GM23338 (cell line): ENCODE measurements at regions not wholly inside any gene's neighbourhood (a gene's known extent, or its start where the extent isn't known, plus 50 kb on each side); places are given as distances from the start of the nearest gene placed in this dataset.

Experiments used
- ATAC-seq: fragments of 200-7000 bp; cut with Tn5 transposase; 3 replicates; pipeline ENCODE4 v1.9.1; 2020
- DNase-seq: peaks from one replicate; pipeline ENCODE4 v3.0.0-alpha.2; 2015; ENCODE audit warnings: low spot score
- H2AFZ ChIP-seq: fragments of 200-600 bp; sonication (generic); 2 replicates; pipeline ENCODE4 v1.8.0; 2016; ENCODE audit warnings: antibody characterized with exemption, mild to moderate bottlenecking, moderate library complexity
- H3F3A ChIP-seq: fragments of 200-600 bp; sonication (generic); replicated peaks from 2 replicates; pipeline ENCODE4 v1.8.0; 2017; ENCODE audit warnings: antibody characterized with exemption, mixed run types, low read depth
- H3K27ac ChIP-seq: fragments of 200-600 bp; sonication (generic); 2 replicates; pipeline ENCODE4 v1.6.1; 2016; ENCODE audit warnings: low read depth
- H3K27me3 ChIP-seq: fragments of 200-600 bp; sonication (generic); 2 replicates; pipeline ENCODE4 v1.8.0; 2016; ENCODE audit warnings: mild to moderate bottlenecking, mixed run types, moderate library complexity; ENCODE audit not compliant: insufficient read depth
- H3K36me3 ChIP-seq: fragments of 200-600 bp; sonication (generic); 2 replicates; pipeline ENCODE4 v1.8.0; 2016; ENCODE audit warnings: mild to moderate bottlenecking; ENCODE audit not compliant: insufficient read depth
- H3K4me1 ChIP-seq: fragments of 200-600 bp; sonication (generic); 2 replicates; pipeline ENCODE4 v1.8.0; 2016; ENCODE audit warnings: mild to moderate bottlenecking, moderate library complexity; ENCODE audit not compliant: insufficient read depth
- H3K4me2 ChIP-seq: fragments of 200-600 bp; sonication (generic); 2 replicates; pipeline ENCODE4 v1.7.1; 2017; ENCODE audit warnings: mixed run types
- H3K4me3 ChIP-seq: fragments of 200-600 bp; sonication (generic); 2 replicates; pipeline ENCODE4 v1.6.1; 2016; ENCODE audit warnings: mixed run types
- H3K79me2 ChIP-seq: fragments of 200-600 bp; sonication (generic); replicated peaks from 2 replicates; pipeline ENCODE4 v1.8.0; 2017; ENCODE audit warnings: mild to moderate bottlenecking; ENCODE audit not compliant: insufficient read depth
- H3K9me2 ChIP-seq: fragments of 200-600 bp; sonication (generic); 2 replicates; pipeline ENCODE4 v1.8.0; 2017; ENCODE audit not compliant: insufficient read depth
- H4K20me1 ChIP-seq: fragments of 200-600 bp; sonication (generic); replicated peaks from 2 replicates; pipeline ENCODE4 v1.8.0; 2017; ENCODE audit warnings: mild to moderate bottlenecking; ENCODE audit not compliant: insufficient read depth
- H3K27ac Mint-ChIP-seq: 2 replicates; pipeline ENCODE4 v1.8.0; 2020; ENCODE audit warnings: inconsistent platforms, mild to moderate bottlenecking, moderate library complexity, mixed read lengths
- H3K27me3 Mint-ChIP-seq: 3 replicates; pipeline ENCODE4 v1.8.0; 2022; ENCODE audit warnings: low read depth, mild to moderate bottlenecking, moderate library complexity, mixed read lengths, inconsistent platforms; ENCODE audit not compliant: insufficient read depth, poor library complexity
- H3K36me3 Mint-ChIP-seq: 3 replicates; pipeline ENCODE4 v1.8.0; 2021; ENCODE audit warnings: low read depth, mild to moderate bottlenecking, inconsistent platforms, moderate library complexity, mixed read lengths
- H3K4me1 Mint-ChIP-seq: 3 replicates; pipeline ENCODE4 v1.8.0; 2020; ENCODE audit warnings: mild to moderate bottlenecking, inconsistent platforms, mixed read lengths
- H3K4me3 Mint-ChIP-seq: 3 replicates; pipeline ENCODE4 v1.8.0; 2021; ENCODE audit warnings: moderate library complexity, mild to moderate bottlenecking, inconsistent platforms, mixed read lengths
- H3K9me3 Mint-ChIP-seq: 3 replicates; pipeline ENCODE4 v1.8.0; 2020; ENCODE audit warnings: moderate library complexity, mild to moderate bottlenecking, inconsistent platforms, mixed read lengths
- CREB1 ChIP-seq: fragments of 250-450 bp; sonication (Bioruptor Pico); IDR thresholded peaks from 2 replicates; pipeline ENCODE4 v1.5.0; 2020; ENCODE audit warnings: low read depth, mild to moderate bottlenecking, moderate library complexity
- CTCF ChIP-seq, 2 experiments: fragments of 200-600 bp in 1 of 2; sonication (generic) in 1 of 2; conservative IDR thresholded peaks; 2 replicates each; pipeline versions ENCODE4 v1.5.1 to v1.6.1; 2016 to 2017; ENCODE audit warnings: antibody characterized with exemption in 2 of 2, low read depth in 2 of 2, mild to moderate bottlenecking in 2 of 2, moderate library complexity in 1 of 2
- ETS1 ChIP-seq: IDR thresholded peaks from 2 replicates; pipeline ENCODE4 v1.6.1; 2016; ENCODE audit warnings: antibody characterized with exemption
- EZH2 ChIP-seq: fragments of 200-600 bp; sonication (generic); IDR thresholded peaks from one replicate; pipeline ENCODE4 v1.8.0; 2017; ENCODE audit warnings: antibody characterized with exemption, mild to moderate bottlenecking, low read depth; ENCODE audit not compliant: unreplicated experiment
- EZH2phosphoT487 ChIP-seq: fragments of 200-600 bp; sonication (generic); IDR thresholded peaks from one replicate; pipeline ENCODE4 v1.8.1; 2018; ENCODE audit warnings: antibody characterized with exemption; ENCODE audit not compliant: unreplicated experiment
- JUNB ChIP-seq: IDR thresholded peaks from one replicate; pipeline ENCODE4 v1.6.1; 2016; ENCODE audit warnings: antibody characterized with exemption; ENCODE audit not compliant: unreplicated experiment
- NANOG ChIP-seq: IDR thresholded peaks from 2 replicates; pipeline ENCODE4 v1.6.1; 2016; ENCODE audit warnings: antibody characterized with exemption, borderline replicate concordance
- POLR2AphosphoS5 ChIP-seq: IDR thresholded peaks from 2 replicates; pipeline ENCODE4 v1.6.1; 2016; ENCODE audit warnings: antibody characterized with exemption, low read depth
- STAT1 ChIP-seq: IDR thresholded peaks from one replicate; pipeline ENCODE4 v1.6.1; 2016; ENCODE audit warnings: antibody characterized with exemption; ENCODE audit not compliant: unreplicated experiment
- ZNF114 ChIP-seq: fragments of 250-450 bp; sonication (Bioruptor Pico); IDR thresholded peaks from 2 replicates; pipeline ENCODE4 v1.5.0; 2020; ENCODE audit warnings: mild to moderate bottlenecking, moderate library complexity
- ZNF331 ChIP-seq: fragments of 250-450 bp; sonication (Bioruptor Pico); IDR thresholded peaks from 2 replicates; pipeline ENCODE4 v1.5.0; 2020; ENCODE audit warnings: low read depth, mild to moderate bottlenecking, moderate library complexity
- ZNF462 ChIP-seq: fragments of 250-450 bp; sonication (Bioruptor Pico); IDR thresholded peaks from 2 replicates; pipeline ENCODE4 v1.5.0; 2020; ENCODE audit warnings: mild to moderate bottlenecking, moderate library complexity

- no peak for TF ChIP-seq POLR2AphosphoS5
- no peak for TF ChIP-seq STAT1
- TF ChIP-seq JUNB, result no peak
- no peak for TF ChIP-seq EZH2phosphoT487
- TF ChIP-seq CREB1 (CRISPR knock-in tag), result no peak
Observed at GRCh38 chr4:66564901-66565651, 894.8 kb upstream of the EPHA5 start (continued).

- H3K36me3 Mint-ChIP-seq, result no peaks in the 10 kb centered on the region
- no peak overlapping the region for H3K27ac Mint-ChIP-seq
- Histone ChIP-seq H3K4me1 (0 out of 2 replicates have a peak, but pooled peaks cover 4% of the 10 kb centered on the region), H3F3A (no peaks in the 10 kb centered on the region), H4K20me1 (no peaks in the 10 kb centered on the region), H3K9me2 (no peaks in the 10 kb centered on the region), H3K79me2 (no peaks in the 10 kb centered on the region), H3K27me3 (no peaks in the 10 kb centered on the region), H2AFZ (no peak overlapping the region; the same call in 1 of the 2 replicates), H3K4me3 (no peak overlapping the region), H3K4me2 (no peak overlapping the region), H3K27ac (no peak overlapping the region), H3K36me3 (no peaks in the 10 kb centered on the region)
- H3K4me3 Mint-ChIP-seq, result no peak overlapping the region
- H3K27me3 Mint-ChIP-seq, result peaks cover 3% of the 10 kb centered on the region
- H3K9me3 Mint-ChIP-seq, result 0 out of 3 replicates have a peak, but pooled peaks cover 3% of the 10 kb centered on the region
- no peak for ATAC-seq
- DNase-seq, result no peak
- H3K4me1 Mint-ChIP-seq, result no peaks in the 10 kb centered on the region; the same call in 2 of the 3 replicates
- TF ChIP-seq EZH2, result no peak
- no peak for TF ChIP-seq ZNF331 (CRISPR knock-in tag)
- no peak for TF ChIP-seq STAT1
- no peak for TF ChIP-seq ZNF114 (CRISPR knock-in tag)
- no peak for TF ChIP-seq CTCF (conservative IDR thresholded peaks at IDR 0.05; ENCODE audit: low read depth in 2 of 2)
- TF ChIP-seq POLR2AphosphoS5, result no peak
- TF ChIP-seq JUNB, result no peak
- TF ChIP-seq EZH2phosphoT487, result no peak
- no peak for TF ChIP-seq ETS1
- no peak for TF ChIP-seq NANOG
- TF ChIP-seq ZNF462 (CRISPR knock-in tag), result no peak
Observed at GRCh38 chr4:66562276-66562806, 892.1 kb upstream of the EPHA5 start.
